Epithelial cell of esophagus (primary cell): ENCODE measurements at regions not wholly inside any gene's neighbourhood (a gene's known extent, or its start where the extent isn't known, plus 50 kb on each side); places are given as distances from the start of the nearest gene placed in this dataset.

Experiments
- DNase-seq: peaks from one replicate; pipeline ENCODE4 v3.0.0; 2010; ENCODE audit warnings: low read depth
- H3K4me3 ChIP-seq: 2 replicates; pipeline ENCODE4 v1.5.1; 2011; ENCODE audit warnings: mild to moderate bottlenecking, low read length, control low read depth
- CTCF ChIP-seq: IDR thresholded peaks from 2 replicates; pipeline ENCODE4 v1.5.1; 2011; ENCODE audit warnings: low read depth, mild to moderate bottlenecking, low read length, control low read depth, inconsistent platforms; ENCODE audit not compliant: insufficient read depth; ENCODE audit errors: missing control alignments

DNA sequence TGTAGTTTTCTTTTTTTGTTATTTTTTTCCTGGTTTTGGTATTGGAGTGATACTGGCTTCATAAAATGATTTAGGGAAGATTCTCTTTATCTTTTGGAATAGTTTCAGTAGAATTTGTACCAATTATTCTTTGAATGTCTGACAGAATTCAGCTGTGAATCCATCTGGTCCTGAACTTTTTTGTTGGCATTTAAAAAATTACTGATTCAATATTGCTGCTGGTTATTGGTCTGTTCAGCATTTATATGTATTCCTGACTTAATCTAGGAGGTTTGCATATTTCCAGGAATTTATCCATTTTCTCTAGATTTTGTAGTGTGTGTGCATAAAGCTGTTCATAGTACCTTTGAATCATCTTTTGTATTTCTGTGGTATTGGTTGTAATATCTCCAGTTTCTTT, 100.2 kb downstream of the NXNL2 start:
- H3K4me3 ChIP-seq, result no peak overlapping the region
- no peak for DNase-seq
- no peak for TF ChIP-seq CTCF

- H3K4me3 ChIP-seq, result no peak overlapping the region
- TF ChIP-seq CTCF, result no peak
- no peak for DNase-seq
Measured at GRCh38 chr9:88641456-88642240, 106.7 kb downstream of the NXNL2 start.

- TF ChIP-seq CTCF, result no peak
- no peak for DNase-seq
Measured at GRCh38 chr9:88642336-88642735, 107.4 kb downstream of the NXNL2 start.

DNA sequence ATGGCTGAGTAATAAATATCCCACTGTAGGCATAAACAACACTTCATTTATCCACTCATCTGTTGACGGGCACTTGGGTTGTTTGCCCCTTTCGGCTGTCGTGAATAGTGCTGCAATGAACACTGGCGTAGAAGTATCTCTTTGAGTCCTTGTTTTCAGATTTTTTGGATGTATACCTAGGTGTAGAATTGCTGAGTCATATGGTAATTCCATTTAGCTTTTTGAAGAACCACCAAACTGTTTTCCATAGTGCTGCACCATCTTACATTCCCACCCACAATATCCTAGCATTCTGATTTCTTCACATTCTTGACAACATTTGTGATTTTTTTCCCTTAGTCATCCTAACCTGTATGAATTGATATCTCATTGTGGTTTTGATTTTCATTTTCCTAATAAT, 109.0 kb downstream of the NXNL2 start:
- no peak overlapping the region for H3K4me3 ChIP-seq
- no peak for TF ChIP-seq CTCF
- no peak for DNase-seq

More at GRCh38 chr9:88642336-88642735, 107.4 kb downstream of the NXNL2 start:
- H3K4me3 ChIP-seq, result no peak overlapping the region

GRCh38 chr9:88645172-88645878, 110.3 kb downstream of the NXNL2 start:
- no peak for TF ChIP-seq CTCF
- H3K4me3 ChIP-seq, result no peak overlapping the region
- DNase-seq, result no peak

GRCh38 chr9:88645879-88646199, 110.9 kb downstream of the NXNL2 start:
- H3K4me3 ChIP-seq, result no peak overlapping the region
- TF ChIP-seq CTCF, result no peak
- no peak for DNase-seq
